ENCODE measurements at regions not wholly inside any gene's neighbourhood (a gene's known extent, or its start where the extent isn't known, plus 50 kb on each side); places are given as distances from the start of the nearest gene placed in this dataset.
A peak's percentile ranks its signal among the peaks of the same experiment; 100 is the strongest.

- FAIRE-seq = no peak
- CTCF ChIA-PET (ENCODE audit: low intra/inter-chr PET ratio, low total read pairs) = no interaction called here
Observed at GRCh38 chr13:70842062-70842644, 733.9 kb upstream of the KLHL1 start.

More at GRCh38 chr13:70842062-70842644, 733.9 kb upstream of the KLHL1 start:
- Histone ChIP-seq H3K27ac (ENCODE audit: extremely low read length, insufficient read depth, low read length) (no peak overlapping the region), H4K20me1 (ENCODE audit: insufficient read depth, low read length) (no peaks in the 10 kb centered on the region), H3K27me3 (ENCODE audit: control insufficient read depth in 1 of 2, insufficient read depth in 2 of 2, low read length in 2 of 2) (no peaks in the 10 kb centered on the region), H3K9ac (ENCODE audit: insufficient read depth, low read depth, low read length) (no peak overlapping the region), H3K9me3 (ENCODE audit: low read length) (no peaks in the 10 kb centered on the region), H3K4me1 (ENCODE audit: insufficient read depth, low read length) (no peaks in the 10 kb centered on the region), H3K36me3 (replicated peaks in 1 of 2; ENCODE audit: control insufficient read depth in 1 of 2, insufficient read depth in 2 of 2, low read length in 2 of 2) (no peaks in the 10 kb centered on the region), H3K79me2 (ENCODE audit: insufficient read depth, low read length) (no peaks in the 10 kb centered on the region), H2AFZ (ENCODE audit: low read length) (no peak overlapping the region), H3K4me2 (ENCODE audit: low read depth, low read length) (no peak overlapping the region), H3K4me3 (replicated peaks in 1 of 3; ENCODE audit: insufficient read depth in 1 of 3, low read depth in 2 of 3, low read length in 3 of 3) (no peak overlapping the region)
- no TSS peak for BruUV-seq (replicated peaks)
- no peak for TF ChIP-seq JUN (CRISPR knock-in tag; IDR thresholded peaks at IDR 0.05)
- TF ChIP-seq ZNF687 (CRISPR knock-in tag; IDR thresholded peaks at IDR 0.05) = no peak
- TF ChIP-seq JUNB (CRISPR knock-in tag; IDR thresholded peaks at IDR 0.05; ENCODE audit: borderline replicate concordance) = no peak
- TF ChIP-seq STAG1 (CRISPR knock-in tag; IDR thresholded peaks at IDR 0.05) = 0 out of 2 replicates have a peak, but pooled peaks have one; percentile 13
- no peak for TF ChIP-seq ZNF275 (CRISPR knock-in tag; IDR thresholded peaks at IDR 0.05; ENCODE audit: borderline replicate concordance)
- no peak for TF ChIP-seq ZNF576 (CRISPR knock-in tag; IDR thresholded peaks at IDR 0.05)
- no CpG with 5 or more reads among the region's 5 CpGs for WGBS (ENCODE audit: low lambda C conversion rate)
- no peak for DNase-seq (ENCODE audit: low spot score)
- ATAC-seq = peak; percentile 87
- intact Hi-C loops (cut with micrococcal nuclease; ENCODE audit: unreplicated experiment) = no loop called here
- in situ Hi-C loops (cut with HindIII; ENCODE audit: extremely low pct_ligation_motif_present, low pct_unique_long_range_greater_than_20kb) = no loop called here
- POLR2A ChIA-PET = no interaction called here
